Keratinocyte (primary cell): ENCODE measurements at regions not wholly inside any gene's neighbourhood (a gene's known extent, or its start where the extent isn't known, plus 50 kb on each side); places are given as distances from the start of the nearest gene placed in this dataset.

Source experiments
- DNase-seq: peaks from one replicate; pipeline ENCODE4 v3.0.0-alpha.2; 2011; ENCODE audit warnings: low read depth, missing footprints, low spot score
- FAIRE-seq: peaks from 2 replicates; lab custom pipeline; 2011; peaks lifted over from hg19 to GRCh38; lab: Jason Lieb, UNC
- H2AFZ ChIP-seq: 2 replicates; pipeline ENCODE4 v1.6.0; 2012; ENCODE audit warnings: low read length, control low read depth, inconsistent platforms; ENCODE audit not compliant: control insufficient read depth
- H3K27ac ChIP-seq: 2 replicates; pipeline ENCODE4 v1.5.1; 2011; ENCODE audit warnings: low read length; ENCODE audit not compliant: control insufficient read depth, insufficient read depth
- H3K27me3 ChIP-seq: 3 replicates; pipeline ENCODE4 v1.6.0; 2011; ENCODE audit warnings: low read length; ENCODE audit not compliant: control insufficient read depth, insufficient read depth; ENCODE audit errors: extremely low read depth
- H3K36me3 ChIP-seq, 2 experiments: 2 replicates in 1 of 2; 3 replicates in 1 of 2; pipeline ENCODE4 v1.5.1; 2011; ENCODE audit warnings: low read length in 2 of 2, mild to moderate bottlenecking in 1 of 2; ENCODE audit not compliant: control insufficient read depth in 2 of 2, insufficient read depth in 2 of 2; ENCODE audit errors: extremely low read depth in 1 of 2
- H3K4me1 ChIP-seq: 3 replicates; pipeline ENCODE4 v1.5.1; 2011; ENCODE audit warnings: low read length; ENCODE audit not compliant: control insufficient read depth, insufficient read depth; ENCODE audit errors: extremely low read depth
- H3K4me2 ChIP-seq: 3 replicates; pipeline ENCODE4 v1.6.0; 2011; ENCODE audit warnings: low read depth, low read length; ENCODE audit not compliant: control insufficient read depth, insufficient read depth; ENCODE audit errors: extremely low read depth
- H3K4me3 ChIP-seq, 3 experiments: fragments of 200-600 bp in 1 of 3; sonication (generic) in 1 of 3; 2 replicates in 2 of 3; 3 replicates in 1 of 3; pipeline ENCODE4 v1.5.1; 2011 to 2016; ENCODE audit warnings: low read length in 3 of 3, mild to moderate bottlenecking in 3 of 3, control low read depth in 2 of 3, inconsistent platforms in 1 of 3, low read depth in 1 of 3, mixed read lengths in 1 of 3, mixed run types in 1 of 3, moderate library complexity in 1 of 3; ENCODE audit not compliant: control insufficient read depth in 2 of 3, insufficient read depth in 2 of 3; ENCODE audit errors: extremely low read depth in 1 of 3
- H3K79me2 ChIP-seq: 2 replicates; pipeline ENCODE4 v1.6.0; 2012; ENCODE audit warnings: low read length; ENCODE audit not compliant: control insufficient read depth, insufficient read depth
- H3K9ac ChIP-seq: 3 replicates; pipeline ENCODE4 v1.6.0; 2011; ENCODE audit warnings: low read length; ENCODE audit not compliant: control insufficient read depth, insufficient read depth; ENCODE audit errors: extremely low read depth
- H3K9me1 ChIP-seq: 3 replicates; pipeline ENCODE4 v1.6.0; 2011; ENCODE audit warnings: low read length; ENCODE audit not compliant: control insufficient read depth, insufficient read depth; ENCODE audit errors: extremely low read depth
- H3K9me3 ChIP-seq: 2 replicates; pipeline ENCODE4 v1.5.1; 2012; ENCODE audit warnings: low read depth, low read length; ENCODE audit not compliant: control insufficient read depth
- H4K20me1 ChIP-seq: 3 replicates; pipeline ENCODE4 v1.6.0; 2011; ENCODE audit warnings: low read length; ENCODE audit not compliant: control insufficient read depth, insufficient read depth; ENCODE audit errors: extremely low read depth
- CTCF ChIP-seq, 3 experiments: IDR thresholded peaks in 1 of 3; conservative IDR thresholded peaks in 1 of 3; optimal IDR thresholded peaks in 1 of 3; 2 replicates in 2 of 3; 3 replicates in 1 of 3; pipeline versions ENCODE3 to v1.5.1; 2011; ENCODE audit warnings: low read length in 3 of 3, mild to moderate bottlenecking in 3 of 3, moderate library complexity in 2 of 3, control low read depth in 1 of 3, inconsistent platforms in 1 of 3; ENCODE audit not compliant: insufficient read depth in 2 of 3; ENCODE audit errors: extremely low read depth in 1 of 3
- EZH2 ChIP-seq: IDR thresholded peaks from one replicate; pipeline ENCODE4 v1.6.1; 2012; ENCODE audit warnings: inconsistent platforms, mild to moderate bottlenecking, low read length, moderate library complexity
- dilution Hi-C: fragments of 300-500 bp; cut with MboI; formaldehyde crosslinking; loops from one replicate; pipeline ENCODE4 v1.7.0; 2020; ENCODE audit warnings: low sequenced_read_pairs; ENCODE audit not compliant: extremely low pct_ligation_motif_present

- H3K27ac ChIP-seq = no peak overlapping the region
- H3K9me1 ChIP-seq = no peaks in the 10 kb centered on the region
- no peaks in the 10 kb centered on the region for H3K36me3 ChIP-seq
- no peak overlapping the region for H3K4me2 ChIP-seq
- no peak overlapping the region for H3K9ac ChIP-seq
- H3K27me3 ChIP-seq = no peaks in the 10 kb centered on the region
- no peak for FAIRE-seq
- H3K4me3 ChIP-seq = no peak overlapping the region
- DNase-seq = no peak
- TF ChIP-seq EZH2 (no peak), CTCF (optimal IDR thresholded peaks at IDR 0.05 in 1 of 3, IDR thresholded peaks at IDR 0.05 in 1 of 3, conservative IDR thresholded peaks at IDR 0.05 in 1 of 3; ENCODE audit: extremely low read depth in 1 of 3, insufficient read depth in 2 of 3, low read length in 3 of 3) (no peak)
- no peaks in the 10 kb centered on the region for H3K4me1 ChIP-seq
- H3K9me3 ChIP-seq = no peaks in the 10 kb centered on the region
- no peak overlapping the region for H2AFZ ChIP-seq
- dilution Hi-C loops = no loop called here
- no peaks in the 10 kb centered on the region for H3K79me2 ChIP-seq
- no peaks in the 10 kb centered on the region for H4K20me1 ChIP-seq
Observed at GRCh38 chr13:72004246-72004645, 137.2 kb upstream of the DACH1 start.

GRCh38 chr13:71998223-71998622 is 131.2 kb upstream of the DACH1 start:
- FAIRE-seq (no peak), DNase-seq (no peak)
- Histone ChIP-seq H3K9ac (no peak overlapping the region), H4K20me1 (no peaks in the 10 kb centered on the region), H3K9me1 (no peaks in the 10 kb centered on the region), H3K79me2 (no peaks in the 10 kb centered on the region), H3K4me2 (no peak overlapping the region), H3K4me3 (no peak overlapping the region), H3K4me1 (no peaks in the 10 kb centered on the region), H3K9me3 (no peaks in the 10 kb centered on the region), H3K27me3 (no peaks in the 10 kb centered on the region), H3K27ac (no peak overlapping the region), H2AFZ (no peak overlapping the region), H3K36me3 (no peaks in the 10 kb centered on the region)
- TF ChIP-seq EZH2 = no peak
- TF ChIP-seq CTCF (optimal IDR thresholded peaks at IDR 0.05 in 1 of 3, IDR thresholded peaks at IDR 0.05 in 1 of 3, conservative IDR thresholded peaks at IDR 0.05 in 1 of 3; ENCODE audit: extremely low read depth in 1 of 3, insufficient read depth in 2 of 3, low read length in 3 of 3) = no peak
- dilution Hi-C loops = no loop called here
